ENCODE measurements at regions not wholly inside any gene's neighbourhood (a gene's known extent, or its start where the extent isn't known, plus 50 kb on each side); places are given as distances from the start of the nearest gene placed in this dataset.

DNA sequence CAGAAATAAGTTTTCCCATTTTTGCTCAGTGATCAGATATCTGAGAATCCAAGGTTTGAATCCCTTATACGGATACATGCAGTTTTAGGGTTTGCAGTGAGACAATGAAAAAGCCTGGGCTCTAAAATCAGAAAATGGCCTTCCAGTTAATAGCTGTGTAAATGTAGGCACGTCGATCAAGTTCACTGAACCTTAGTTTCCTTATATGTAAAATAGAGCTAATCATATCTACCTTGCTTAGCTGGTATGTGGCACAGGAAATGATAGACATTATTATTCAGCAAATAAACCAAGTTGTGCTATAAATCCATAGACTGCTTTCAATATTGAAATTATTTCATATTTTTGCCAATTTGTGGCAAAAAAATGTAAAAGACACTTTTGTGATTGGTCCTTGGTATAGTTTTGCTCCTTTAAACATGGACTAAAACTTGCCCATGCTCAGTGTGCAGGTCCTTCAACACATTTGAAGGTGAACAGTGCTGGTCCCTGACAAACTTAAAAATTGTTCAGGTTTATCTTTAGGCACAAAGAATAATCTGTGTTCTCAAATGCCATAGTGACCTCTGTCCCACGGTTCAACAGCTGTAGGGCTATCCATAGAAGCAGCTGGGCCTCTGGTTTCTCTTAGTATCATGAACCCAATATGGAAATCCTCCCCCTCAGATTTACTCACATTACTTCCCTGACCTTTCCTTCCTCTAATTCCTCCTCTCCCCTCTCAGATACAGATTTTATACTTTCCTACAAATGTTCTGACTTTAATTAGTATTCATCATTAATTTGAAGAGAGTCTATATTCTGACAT lies 51.0 kb downstream of the CCDC54 start:
- FAIRE-seq (no peak), DNase-seq (ENCODE audit: insufficient read length, low spot score) (no peak)
- TF ChIP-seq POLR2A (IDR thresholded peaks at IDR 0.05; ENCODE audit: low read depth, low read length) = no peak

DNA sequence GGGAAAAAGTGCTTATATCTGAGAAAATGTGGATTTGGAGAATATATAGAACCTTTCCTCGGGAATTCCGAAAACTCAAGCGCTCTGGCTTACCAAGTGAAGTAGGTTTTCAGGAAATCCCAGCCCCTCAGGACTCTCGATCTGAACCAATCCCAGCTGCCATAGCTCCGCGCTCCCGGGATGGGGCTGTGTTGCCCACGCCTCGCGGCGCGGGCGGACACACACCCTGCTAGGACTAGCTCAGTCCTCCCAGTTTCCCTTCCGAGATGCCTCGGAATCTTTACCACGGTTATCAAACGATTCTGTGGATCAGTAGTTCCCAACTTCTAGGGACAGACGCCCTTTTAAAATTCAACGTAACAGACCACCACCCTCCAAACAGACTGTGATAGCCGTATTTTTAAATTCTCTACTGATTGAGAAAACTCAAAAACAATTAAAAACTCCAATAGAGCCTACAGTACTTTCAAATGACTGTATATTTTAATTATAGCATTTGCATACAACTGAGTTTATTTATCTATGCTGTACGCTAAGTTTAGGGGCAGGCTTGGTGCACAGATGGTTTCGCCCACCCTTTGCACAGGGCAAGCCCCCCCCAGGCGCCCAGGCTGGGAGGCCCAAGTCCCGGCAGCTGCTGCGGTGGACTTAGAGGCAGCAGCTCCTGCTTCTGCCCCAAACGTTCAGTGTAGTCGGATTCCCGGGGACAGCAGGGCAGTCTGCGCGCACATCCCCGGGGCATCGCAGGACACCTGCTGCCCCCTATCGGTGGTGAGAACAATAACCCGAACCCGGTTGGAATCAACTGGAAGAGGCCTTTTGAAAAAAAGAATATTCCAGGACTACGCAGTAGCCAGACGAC lies 52.3 kb downstream of the CCDC54 start:
- peak; percentile 93 for FAIRE-seq
- peak; percentile 84 for DNase-seq (ENCODE audit: insufficient read length, low spot score)
- TF ChIP-seq POLR2A (IDR thresholded peaks at IDR 0.05; ENCODE audit: low read depth, low read length) = peak; percentile 20; the same call in 1 of the 2 replicates

DNA sequence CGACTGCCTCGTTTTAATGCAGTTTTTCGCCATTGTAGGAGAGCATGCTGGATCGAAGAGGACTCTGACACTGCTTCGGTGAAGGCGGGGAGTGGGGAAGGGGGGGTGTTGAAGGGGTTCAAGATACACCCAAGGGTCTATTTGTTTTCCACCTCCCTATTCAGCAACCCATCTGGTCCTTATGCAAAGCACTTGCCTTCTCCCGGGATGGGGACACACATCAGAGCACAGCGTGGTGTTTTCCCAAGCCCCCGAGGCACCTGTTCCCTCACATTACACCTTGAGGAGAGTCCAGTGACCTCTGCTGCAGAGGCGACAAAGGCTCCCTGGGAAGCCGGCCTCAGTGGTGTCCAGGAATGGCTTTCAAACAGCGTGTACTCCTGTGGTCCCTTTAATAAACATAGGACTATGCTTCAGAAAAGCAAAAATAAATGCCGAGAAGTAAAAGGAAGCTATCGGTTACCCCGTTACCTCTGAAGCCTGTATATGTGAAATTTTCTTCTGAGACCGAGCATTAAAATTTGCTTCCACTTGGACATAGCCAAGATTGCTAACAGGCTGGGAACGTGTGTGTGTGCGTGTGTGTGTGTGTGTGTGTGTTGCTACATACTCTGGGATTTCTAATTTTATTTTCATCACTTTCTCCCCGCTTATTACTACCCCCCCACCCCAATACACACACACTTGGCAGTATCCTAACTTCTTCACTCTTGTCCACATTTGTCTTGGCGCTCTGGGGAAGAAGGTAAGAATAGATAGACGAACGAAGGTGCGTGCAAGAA lies 53.2 kb downstream of the CCDC54 start:
- DNase-seq (ENCODE audit: insufficient read length, low spot score) (no peak), FAIRE-seq (no peak)
- TF ChIP-seq POLR2A (IDR thresholded peaks at IDR 0.05; ENCODE audit: low read depth, low read length) = no peak

DNA sequence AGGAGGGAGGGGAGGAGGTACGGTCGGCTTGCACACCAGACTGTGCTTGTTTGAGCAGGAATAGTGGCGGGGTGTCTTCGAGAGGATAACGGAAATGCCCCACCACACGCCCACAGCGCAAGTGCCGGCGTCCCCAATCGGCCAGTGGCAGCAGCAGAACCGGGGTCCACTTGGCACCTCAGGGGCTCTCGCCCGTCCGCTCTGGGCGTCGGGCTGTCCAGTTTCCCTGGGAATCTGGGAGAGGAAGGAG lies 53.7 kb downstream of the CCDC54 start:
- no peak for TF ChIP-seq POLR2A (IDR thresholded peaks at IDR 0.05; ENCODE audit: low read depth, low read length)
- no peak for DNase-seq (ENCODE audit: insufficient read length, low spot score)
- FAIRE-seq = no peak

DNA sequence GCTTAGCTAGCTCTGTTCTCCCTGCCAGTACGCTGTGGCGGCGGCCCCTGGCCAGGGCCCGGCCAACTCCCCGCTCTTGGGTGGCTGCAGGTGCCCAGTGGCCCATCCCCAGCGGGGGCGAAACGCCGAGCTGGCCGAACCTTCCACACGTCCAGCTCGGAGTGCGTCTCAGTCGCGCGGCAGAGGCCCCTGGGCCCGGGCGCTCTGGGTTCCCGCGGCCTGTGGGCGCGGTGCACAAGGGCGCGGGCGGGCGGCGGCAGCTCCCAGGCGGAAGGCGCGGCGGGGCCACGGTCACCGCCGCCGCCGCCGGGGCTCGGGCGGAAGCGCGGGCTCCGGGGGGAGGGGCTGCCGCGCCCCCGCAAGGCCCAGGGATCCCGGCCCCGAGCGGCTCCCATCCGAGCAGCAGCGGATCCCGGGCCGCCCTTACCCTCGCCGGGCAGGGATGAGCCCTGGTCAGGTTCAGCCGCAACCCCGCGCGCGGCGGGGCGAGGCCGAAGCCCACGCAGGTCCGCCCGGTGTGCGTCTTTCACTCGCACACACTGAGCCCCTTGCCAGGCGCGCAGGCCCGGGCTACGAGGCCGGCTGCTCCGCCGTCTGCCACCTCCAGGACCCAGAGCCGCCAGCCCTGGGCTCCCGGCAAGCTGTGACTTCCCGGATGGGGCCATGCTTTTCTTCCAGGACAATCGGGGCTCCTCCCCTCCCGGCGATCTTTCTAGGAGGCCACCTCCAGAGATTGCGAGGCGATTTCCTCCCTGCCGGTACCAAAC lies 54.2 kb downstream of the CCDC54 start:
- FAIRE-seq (no peak), DNase-seq (ENCODE audit: insufficient read length, low spot score) (peak; percentile 72)

DNA sequence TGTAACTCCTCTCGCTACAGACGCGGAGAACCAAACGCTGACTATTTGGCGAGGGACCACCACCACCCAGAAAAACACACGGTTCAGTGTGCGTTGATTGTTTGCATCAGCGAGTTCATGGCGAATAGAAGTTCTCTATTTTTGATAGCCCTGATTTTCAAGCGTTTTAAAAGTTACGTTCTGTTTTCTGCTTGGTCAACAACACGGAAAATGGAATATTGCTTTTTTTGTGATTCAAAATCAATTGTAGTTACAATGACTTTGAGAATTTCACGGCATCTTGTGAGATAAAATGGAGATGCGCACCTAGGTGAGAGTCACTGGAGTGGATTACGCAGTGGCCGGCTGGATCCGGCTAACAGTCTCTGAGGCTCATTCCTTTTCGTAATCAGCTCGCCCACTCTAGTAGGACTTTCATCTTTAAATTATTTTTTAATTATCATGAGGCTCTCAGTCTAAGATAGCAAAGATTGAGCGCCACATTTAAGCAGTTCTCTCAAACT lies 54.8 kb downstream of the CCDC54 start:
- DNase-seq (ENCODE audit: insufficient read length, low spot score) (no peak), FAIRE-seq (peak; percentile 60)
- no peak for TF ChIP-seq POLR2A (IDR thresholded peaks at IDR 0.05; ENCODE audit: low read depth, low read length)

More for the DNA sequence above, 54.2 kb downstream of the CCDC54 start:
- peak; percentile 68 for TF ChIP-seq POLR2A (IDR thresholded peaks at IDR 0.05; ENCODE audit: low read depth, low read length)

DNA sequence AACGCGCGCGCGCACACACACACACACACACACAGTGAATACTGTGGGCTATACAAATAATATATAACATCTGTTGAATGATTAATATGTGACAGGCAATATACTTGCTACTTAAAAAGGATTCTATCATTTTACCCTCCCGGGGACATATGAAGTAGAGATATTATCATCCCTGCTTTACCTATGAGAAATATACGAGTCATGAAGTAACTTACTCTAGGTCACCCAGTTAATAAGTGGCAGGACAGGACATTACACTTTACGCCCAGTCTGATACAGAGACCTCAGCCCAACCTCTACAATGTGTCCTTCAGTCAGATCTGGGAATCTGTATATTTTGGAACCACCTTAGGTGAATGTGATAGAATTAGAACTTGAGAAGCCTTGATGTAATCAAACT lies 55.4 kb downstream of the CCDC54 start:
- FAIRE-seq = no peak
- no peak for TF ChIP-seq POLR2A (IDR thresholded peaks at IDR 0.05; ENCODE audit: low read depth, low read length)

DNA sequence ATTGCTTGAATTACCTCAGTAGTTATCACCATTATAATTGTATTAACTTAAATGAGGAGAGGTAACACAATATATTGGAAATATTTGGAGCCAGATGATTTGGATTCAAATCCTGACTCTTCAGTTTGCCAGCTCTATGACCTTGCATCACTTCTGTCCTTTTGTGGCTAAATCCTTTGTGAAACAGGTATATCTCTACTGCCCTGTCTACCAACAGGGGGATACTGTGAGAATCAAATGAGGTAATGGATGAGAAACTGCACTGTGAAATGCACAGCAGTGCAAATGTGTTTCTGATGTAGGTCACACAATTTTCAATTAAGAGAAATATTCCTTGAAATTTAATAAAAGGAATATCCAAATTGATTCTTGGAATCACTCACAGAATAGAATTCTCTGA lies 58.8 kb downstream of the CCDC54 start:
- no peak for TF ChIP-seq POLR2A (IDR thresholded peaks at IDR 0.05; ENCODE audit: low read depth, low read length)
- FAIRE-seq (no peak), DNase-seq (ENCODE audit: insufficient read length, low spot score) (no peak)

More for the DNA sequence above, 55.4 kb downstream of the CCDC54 start:
- DNase-seq (ENCODE audit: insufficient read length, low spot score) = no peak

DNA sequence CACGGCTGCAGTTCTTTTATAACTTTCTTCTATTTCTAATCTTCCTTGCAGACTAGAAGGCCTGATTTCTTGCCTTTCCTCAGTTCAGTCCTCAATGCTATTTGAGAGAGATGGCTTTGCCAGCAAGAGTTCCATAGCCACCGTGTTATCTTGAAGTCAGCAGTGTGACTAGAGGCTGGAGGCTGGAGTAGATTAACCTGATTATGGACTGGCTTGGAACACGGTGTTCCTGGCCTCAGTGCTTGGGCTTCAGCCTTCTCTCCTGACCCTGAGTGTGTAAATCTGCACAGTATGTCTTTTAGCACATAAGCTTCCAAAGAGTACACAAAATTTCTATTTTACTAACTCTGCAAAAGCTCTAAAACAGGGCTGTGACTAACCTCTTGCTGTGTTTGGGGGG lies 61.4 kb downstream of the CCDC54 start:
- no peak for TF ChIP-seq POLR2A (IDR thresholded peaks at IDR 0.05; ENCODE audit: low read depth, low read length)
- FAIRE-seq (no peak), DNase-seq (ENCODE audit: insufficient read length, low spot score) (no peak)

DNA sequence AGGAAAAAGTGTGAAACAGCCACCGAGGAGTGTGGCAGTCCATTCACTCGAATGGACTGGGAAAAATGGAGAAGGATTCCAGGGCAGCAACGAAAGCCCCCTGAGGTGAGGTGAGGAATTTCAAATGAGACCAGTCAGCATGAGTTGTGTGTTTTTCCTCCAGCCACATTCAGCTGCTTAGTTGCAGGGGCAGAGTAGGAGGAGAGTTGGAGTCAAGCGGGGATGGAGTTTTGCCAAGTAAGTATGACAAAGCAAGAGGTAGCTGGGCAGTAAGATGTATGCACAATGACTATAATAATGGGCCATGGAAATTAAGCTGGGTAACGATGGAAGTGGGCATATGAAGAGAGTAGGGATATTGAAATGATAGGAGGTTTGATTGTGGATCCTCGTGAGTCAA lies 64.4 kb downstream of the CCDC54 start:
- DNase-seq (ENCODE audit: insufficient read length, low spot score) (no peak), FAIRE-seq (no peak)
- TF ChIP-seq POLR2A (IDR thresholded peaks at IDR 0.05; ENCODE audit: low read depth, low read length) = no peak

DNA sequence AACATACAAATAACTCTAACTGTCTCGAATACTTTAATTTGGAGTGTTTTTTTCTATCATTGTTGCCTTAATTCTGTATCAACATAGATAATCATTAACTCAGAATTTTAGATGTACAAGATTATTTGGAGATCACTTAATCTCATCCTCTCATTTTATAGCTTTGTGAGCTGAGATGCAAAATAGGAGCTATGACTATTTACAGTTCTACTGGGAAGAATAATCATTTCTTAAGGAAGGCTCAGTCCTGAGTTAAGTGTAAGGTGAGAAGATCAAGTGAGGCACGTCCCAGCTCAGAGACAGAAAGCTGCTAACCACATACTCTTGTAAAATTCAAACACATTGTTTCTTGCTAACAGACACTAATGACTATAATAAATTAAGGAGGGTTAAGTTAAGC lies 66.2 kb downstream of the CCDC54 start:
- no peak for TF ChIP-seq POLR2A (IDR thresholded peaks at IDR 0.05; ENCODE audit: low read depth, low read length)
- DNase-seq (ENCODE audit: insufficient read length, low spot score) (no peak), FAIRE-seq (no peak)

DNA sequence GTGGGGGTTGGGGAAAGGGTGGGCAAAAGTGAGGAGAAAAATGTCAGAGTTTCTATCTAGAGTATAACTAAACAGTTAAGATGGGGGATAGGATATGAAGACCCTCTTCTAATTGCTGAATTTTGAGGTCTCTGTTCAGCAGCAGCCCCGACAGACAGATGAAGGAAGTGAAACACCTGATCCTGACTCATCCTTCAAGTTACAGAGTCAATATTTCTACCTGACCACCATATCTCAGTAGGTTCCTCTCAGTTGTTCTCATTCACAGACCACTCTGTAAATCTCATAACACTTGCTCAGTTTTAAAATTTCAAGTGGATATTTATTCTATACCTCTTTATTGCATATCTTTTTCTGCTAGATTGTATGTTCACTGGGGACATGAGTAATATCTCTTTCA lies 69.5 kb downstream of the CCDC54 start:
- no peak for DNase-seq (ENCODE audit: insufficient read length, low spot score)
- no peak for FAIRE-seq
- TF ChIP-seq POLR2A (IDR thresholded peaks at IDR 0.05; ENCODE audit: low read depth, low read length) = no peak

DNA sequence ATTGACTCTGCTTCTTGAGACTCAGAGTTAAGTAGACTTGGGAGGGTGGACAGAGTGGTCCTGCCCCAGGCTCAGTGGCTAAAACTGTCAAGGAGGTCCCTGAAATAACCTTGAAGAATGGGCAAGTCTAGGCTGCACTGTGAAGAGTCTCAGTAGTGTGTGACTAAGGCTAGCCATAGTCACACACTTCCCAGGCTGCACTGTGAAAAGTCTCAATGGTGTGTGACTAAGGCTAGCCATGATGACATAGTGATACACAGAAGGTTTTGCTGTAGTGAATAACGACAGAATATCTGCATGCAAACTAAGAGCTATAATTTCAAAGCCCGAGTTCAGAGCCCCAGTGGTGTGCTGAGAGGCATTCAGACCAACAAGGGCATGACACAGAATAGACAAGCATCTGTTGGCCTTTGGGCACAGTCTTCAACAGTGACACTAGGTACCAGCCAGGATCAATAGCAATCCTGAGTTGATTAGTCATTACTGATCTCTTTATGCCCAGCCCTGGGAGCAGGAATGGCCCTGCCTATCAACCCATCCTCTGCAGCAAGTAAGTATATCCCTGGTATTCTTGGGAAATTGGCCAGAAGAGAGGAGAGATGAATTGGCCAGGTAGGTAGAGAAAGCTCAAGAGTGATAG lies 72.4 kb upstream of the BBX start:
- FAIRE-seq (peak; percentile 85), DNase-seq (ENCODE audit: insufficient read length, low spot score) (peak; percentile 23)
- no peak for TF ChIP-seq POLR2A (IDR thresholded peaks at IDR 0.05; ENCODE audit: low read depth, low read length)
